Lung (tissue), 11 donors: ENCODE measurements at regions not wholly inside any gene's neighbourhood (a gene's known extent, or its start where the extent isn't known, plus 50 kb on each side); places are given as distances from the start of the nearest gene placed in this dataset.

Experiments used
- ATAC-seq: fragments of 200-7000 bp; cut with Tn5 transposase; one replicate; pipeline ENCODE4 v1.9.1; 2020; ENCODE audit warnings: moderate number of reproducible peaks; ENCODE audit not compliant: insufficient read depth, low FRiP score
- DNase-seq, 3 donors: peaks; one replicate each; pipeline ENCODE4 v3.0.0-alpha.2; 2013 to 2017
- H3K27ac ChIP-seq, 2 donors: one replicate each; pipeline ENCODE4 v1.5.1; 2013; ENCODE audit warnings: mild to moderate bottlenecking in 2 of 2, moderate library complexity in 2 of 2, control low read depth in 1 of 2, inconsistent platforms in 1 of 2, low read depth in 1 of 2, low read length in 1 of 2
- H3K27me3 ChIP-seq, 3 donors: one replicate each; pipeline ENCODE4 v1.5.1; 2013; ENCODE audit warnings: low read length in 2 of 3; ENCODE audit not compliant: control insufficient read depth in 3 of 3, insufficient read depth in 3 of 3
- H3K36me3 ChIP-seq, 4 donors: one replicate each; pipeline ENCODE4 v1.5.1; 2013; ENCODE audit warnings: low read length in 4 of 4, mild to moderate bottlenecking in 1 of 4, moderate library complexity in 1 of 4; ENCODE audit not compliant: control insufficient read depth in 4 of 4, insufficient read depth in 4 of 4
- H3K4me1 ChIP-seq, 5 donors: one replicate each; pipeline ENCODE4 v1.5.1; 2013; ENCODE audit warnings: low read length in 5 of 5, mild to moderate bottlenecking in 2 of 5, moderate library complexity in 1 of 5; ENCODE audit not compliant: control insufficient read depth in 5 of 5, insufficient read depth in 5 of 5
- H3K4me3 ChIP-seq: one replicate; pipeline ENCODE4 v1.5.1; 2013; ENCODE audit warnings: mild to moderate bottlenecking, control low read depth, moderate library complexity
- H3K9ac ChIP-seq, 2 donors: one replicate each; pipeline ENCODE4 v1.5.1; 2013; ENCODE audit warnings: low read length in 2 of 2, control low read depth in 1 of 2; ENCODE audit not compliant: insufficient read depth in 1 of 2
- H3K9me3 ChIP-seq, 4 donors: one replicate each; pipeline ENCODE4 v1.5.1; 2013; ENCODE audit warnings: low read length in 3 of 4, mild to moderate bottlenecking in 1 of 4, moderate library complexity in 1 of 4; ENCODE audit not compliant: control insufficient read depth in 4 of 4, insufficient read depth in 3 of 4
- WGBS, 2 donors: extraction: QIAGEN DNeasy Blood & Tissue Kit; methylation state at CpG; one replicate each; pipeline ENCODE4 v1.1.7; 2013; 5-methylcytosine and 5-hydroxymethylcytosine counted together
- TF ChIP-seq, protein P1 (sequence below): IDR thresholded peaks from 2 replicates; pipeline ENCODE4 v1.5.1; 2012; ENCODE audit warnings: mild to moderate bottlenecking; ENCODE audit errors: control extremely low read depth, extremely low read depth
- donor health status: control.
- donor health status: control.
- donor health status: Bipolar disorder and iron deficiency.
- donor health status: healthy.
- donor health status: DM: yes; HTN: yes; CAD: no.

DNA sequence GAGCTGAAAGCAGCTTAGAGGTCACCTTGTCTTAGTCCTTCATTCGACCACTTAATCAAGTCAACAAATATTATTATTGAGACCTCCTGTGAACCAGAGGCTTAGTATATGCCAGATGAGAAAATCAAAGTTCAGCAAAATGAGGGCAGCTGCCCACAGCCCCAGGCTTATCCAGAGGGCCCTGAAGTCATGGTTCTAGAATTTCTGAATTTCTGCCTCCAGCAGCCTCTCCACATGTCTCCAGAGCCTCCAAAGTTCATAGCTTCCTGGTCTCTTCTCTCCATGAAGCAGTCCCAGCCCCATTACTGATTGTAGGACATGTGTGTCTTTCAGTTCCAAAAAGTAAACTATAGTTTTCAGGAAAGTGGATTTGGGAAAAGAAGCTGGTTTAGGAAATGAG, 96.9 kb upstream of the TSC22D2 start:
- H3K36me3 ChIP-seq = no peaks in the 10 kb centered on the region
- WGBS, 2 donors = 85 to 91% methylated on average over 1 of the region's 1 CpG
- no peak overlapping the region for H3K4me3 ChIP-seq
- TF ChIP-seq, protein P1, sequence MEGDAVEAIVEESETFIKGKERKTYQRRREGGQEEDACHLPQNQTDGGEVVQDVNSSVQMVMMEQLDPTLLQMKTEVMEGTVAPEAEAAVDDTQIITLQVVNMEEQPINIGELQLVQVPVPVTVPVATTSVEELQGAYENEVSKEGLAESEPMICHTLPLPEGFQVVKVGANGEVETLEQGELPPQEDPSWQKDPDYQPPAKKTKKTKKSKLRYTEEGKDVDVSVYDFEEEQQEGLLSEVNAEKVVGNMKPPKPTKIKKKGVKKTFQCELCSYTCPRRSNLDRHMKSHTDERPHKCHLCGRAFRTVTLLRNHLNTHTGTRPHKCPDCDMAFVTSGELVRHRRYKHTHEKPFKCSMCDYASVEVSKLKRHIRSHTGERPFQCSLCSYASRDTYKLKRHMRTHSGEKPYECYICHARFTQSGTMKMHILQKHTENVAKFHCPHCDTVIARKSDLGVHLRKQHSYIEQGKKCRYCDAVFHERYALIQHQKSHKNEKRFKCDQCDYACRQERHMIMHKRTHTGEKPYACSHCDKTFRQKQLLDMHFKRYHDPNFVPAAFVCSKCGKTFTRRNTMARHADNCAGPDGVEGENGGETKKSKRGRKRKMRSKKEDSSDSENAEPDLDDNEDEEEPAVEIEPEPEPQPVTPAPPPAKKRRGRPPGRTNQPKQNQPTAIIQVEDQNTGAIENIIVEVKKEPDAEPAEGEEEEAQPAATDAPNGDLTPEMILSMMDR = no peak
- DNase-seq (no peak), ATAC-seq (no peak)
- no peaks in the 10 kb centered on the region for H3K27me3 ChIP-seq
- peaks cover 0 to 82% (median 20%) of the 10 kb centered on the region in 5 donors for H3K4me1 ChIP-seq
- no peaks in the 10 kb centered on the region for H3K9me3 ChIP-seq
- H3K27ac ChIP-seq = no peak overlapping the region
- H3K9ac ChIP-seq = no peak overlapping the region

DNA sequence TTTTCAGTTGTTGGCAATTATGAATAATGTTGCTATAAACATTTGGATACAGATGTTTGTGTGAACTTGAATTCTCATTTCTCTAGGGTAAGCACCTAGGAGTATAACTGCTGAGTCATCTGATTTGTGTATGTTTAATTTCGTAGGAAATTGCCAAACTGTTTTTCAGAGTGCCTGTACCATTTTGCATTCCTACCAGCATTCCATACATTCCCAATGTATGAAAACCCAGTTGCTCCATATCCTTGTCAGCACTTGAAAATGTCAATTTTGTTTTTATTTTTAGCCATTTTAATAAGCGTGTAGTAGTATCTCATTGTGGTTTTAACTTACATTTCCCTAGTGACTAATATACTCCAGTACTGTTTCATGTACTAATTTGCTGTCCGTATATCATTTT, 98.5 kb upstream of the TSC22D2 start:
- TF ChIP-seq, protein P1 = no peak
- 76 to 84% methylated on average over 3 of the region's 3 CpGs for WGBS, 2 donors
- H3K27me3 ChIP-seq = no peaks in the 10 kb centered on the region
- no peaks in the 10 kb centered on the region for H3K36me3 ChIP-seq
- DNase-seq = no peak
- no peak overlapping the region for H3K4me3 ChIP-seq
- H3K4me1 ChIP-seq = peaks cover 0 to 77% (median 11%) of the 10 kb centered on the region in 5 donors
- no peaks in the 10 kb centered on the region for H3K9me3 ChIP-seq
- H3K9ac ChIP-seq = no peak overlapping the region
- H3K27ac ChIP-seq = no peak overlapping the region
- no peak for ATAC-seq

DNA sequence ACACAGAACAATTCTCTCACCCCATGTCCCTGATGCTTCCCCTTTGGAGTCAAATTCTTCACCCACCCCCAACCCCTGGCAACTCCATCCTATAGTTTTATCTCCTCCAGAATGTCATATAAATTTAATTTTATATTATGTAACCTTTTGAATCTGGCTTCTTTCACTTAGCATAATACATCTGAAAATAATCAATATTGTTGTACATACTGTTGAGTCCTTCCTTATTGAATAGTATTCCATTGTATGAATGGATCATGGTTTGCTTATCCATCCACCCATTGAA, 98.9 kb upstream of the TSC22D2 start:
- no peak for ATAC-seq

More for the DNA sequence above, 98.9 kb upstream of the TSC22D2 start:
- H3K4me3 ChIP-seq = no peak overlapping the region
- DNase-seq = no peak
- H3K9me3 ChIP-seq = no peaks in the 10 kb centered on the region
- no peaks in the 10 kb centered on the region for H3K27me3 ChIP-seq
- no peaks in the 10 kb centered on the region for H3K36me3 ChIP-seq
- no peak overlapping the region for H3K9ac ChIP-seq
- TF ChIP-seq, protein P1 = no peak
- no peak overlapping the region for H3K27ac ChIP-seq
- H3K4me1 ChIP-seq = peaks cover 0 to 73% (median 8%) of the 10 kb centered on the region in 5 donors
